Activated CD8-positive, alpha-beta memory T cell treated with anti-CD3 and anti-CD28 coated beads, Interleukin-2, amount 50 U/mL, for 24 hours (primary cell): ENCODE measurements at regions not wholly inside any gene's neighbourhood (a gene's known extent, or its start where the extent isn't known, plus 50 kb on each side); places are given as distances from the start of the nearest gene placed in this dataset.

Source experiments
- DNase-seq: peaks from one replicate; pipeline ENCODE4 v3.0.0-alpha.2; 2020; ENCODE audit errors: extremely low read depth

DNA sequence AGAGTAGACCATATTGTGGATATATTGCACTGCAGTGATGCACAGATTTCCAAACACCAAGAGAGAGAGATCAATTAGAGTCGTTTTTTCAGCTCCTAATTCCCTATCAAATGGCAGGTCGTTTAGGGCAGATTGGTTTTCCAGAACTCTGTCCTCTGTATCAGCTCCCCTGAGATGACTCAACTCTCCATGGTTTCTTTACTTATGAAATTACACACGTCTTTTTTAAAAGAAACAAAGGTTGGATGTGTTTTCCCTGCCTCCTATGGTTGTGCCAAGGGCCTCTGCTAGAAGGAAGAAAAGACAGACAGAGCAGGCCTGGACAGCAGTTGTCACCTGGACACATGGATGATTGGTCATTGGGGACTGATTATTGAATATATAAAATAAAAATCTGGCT is 478.1 kb upstream of the NBEA start:
- no peak for DNase-seq

DNA sequence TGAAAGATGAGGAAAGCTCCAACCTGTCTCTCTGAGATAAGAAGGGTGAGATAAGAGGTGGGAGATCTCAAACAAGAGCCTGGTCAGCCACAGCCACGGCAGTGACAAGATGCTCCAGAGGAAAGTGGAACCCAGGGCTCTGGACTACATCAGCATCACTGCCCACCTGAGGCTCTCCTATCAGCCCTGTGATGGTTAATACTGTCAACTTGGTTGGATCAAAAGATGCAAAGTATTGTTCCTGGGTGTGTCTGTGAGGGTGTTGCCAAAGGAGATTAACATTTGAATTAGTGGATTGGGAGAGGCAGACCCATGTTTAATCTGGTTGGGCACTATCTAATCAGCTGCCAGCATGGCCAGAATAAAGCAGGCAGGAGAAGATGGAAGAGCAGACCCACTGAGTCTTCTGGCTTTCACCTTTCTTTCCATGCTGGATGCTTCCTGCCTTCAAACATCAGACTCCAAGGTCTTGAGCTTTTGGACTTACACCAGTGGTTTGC is 476.6 kb upstream of the NBEA start:
- no peak for DNase-seq

DNA sequence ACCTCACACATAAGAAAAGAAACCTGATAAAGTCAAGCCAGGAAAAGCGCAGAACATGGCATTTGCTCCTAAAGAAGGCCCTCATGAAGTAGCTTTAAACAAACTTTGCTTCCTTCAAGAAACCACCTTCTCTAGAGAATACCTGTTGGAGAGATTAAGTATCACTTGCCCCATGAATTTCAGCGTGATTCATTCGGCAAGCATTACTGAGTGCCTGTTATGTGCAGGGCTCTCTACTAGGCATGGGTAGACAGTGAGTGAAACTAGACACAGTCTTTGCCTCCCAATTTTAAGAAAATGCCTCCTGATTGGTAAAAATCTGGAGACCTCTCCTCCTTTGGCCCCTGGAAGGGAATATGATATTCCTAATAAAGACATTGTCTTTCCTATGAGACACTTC is 475.8 kb upstream of the NBEA start:
- no peak for DNase-seq

DNA sequence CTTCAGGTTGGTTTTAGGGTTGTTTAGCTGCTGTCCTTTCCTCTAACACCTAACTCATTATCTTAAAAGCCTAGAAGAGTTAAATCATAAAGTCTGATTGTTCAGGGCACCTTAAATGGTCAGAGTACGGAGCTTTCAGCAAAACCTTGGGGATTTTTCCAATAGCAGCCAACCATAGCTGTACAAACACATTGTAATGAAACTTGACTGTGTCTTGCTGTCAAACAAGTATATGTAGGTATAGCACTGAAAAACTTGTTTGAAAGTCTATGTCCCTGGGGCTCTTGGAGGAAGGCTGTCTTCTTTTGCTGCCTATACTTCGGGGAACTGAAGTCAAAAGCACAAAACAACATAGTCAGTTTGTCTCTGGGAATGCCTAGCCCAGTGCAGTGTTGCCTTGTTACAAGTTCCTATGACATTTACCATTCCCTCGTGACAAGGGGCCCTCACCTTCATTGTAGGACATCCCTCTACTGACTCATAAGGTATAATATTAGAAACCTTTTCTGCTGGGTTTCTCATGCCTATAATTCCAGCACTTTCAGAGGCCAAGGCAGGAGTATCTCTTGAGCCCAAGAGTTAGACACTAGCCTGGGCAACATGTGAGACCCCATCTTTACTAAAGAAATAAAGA is 474.5 kb upstream of the NBEA start:
- no peak for DNase-seq

DNA sequence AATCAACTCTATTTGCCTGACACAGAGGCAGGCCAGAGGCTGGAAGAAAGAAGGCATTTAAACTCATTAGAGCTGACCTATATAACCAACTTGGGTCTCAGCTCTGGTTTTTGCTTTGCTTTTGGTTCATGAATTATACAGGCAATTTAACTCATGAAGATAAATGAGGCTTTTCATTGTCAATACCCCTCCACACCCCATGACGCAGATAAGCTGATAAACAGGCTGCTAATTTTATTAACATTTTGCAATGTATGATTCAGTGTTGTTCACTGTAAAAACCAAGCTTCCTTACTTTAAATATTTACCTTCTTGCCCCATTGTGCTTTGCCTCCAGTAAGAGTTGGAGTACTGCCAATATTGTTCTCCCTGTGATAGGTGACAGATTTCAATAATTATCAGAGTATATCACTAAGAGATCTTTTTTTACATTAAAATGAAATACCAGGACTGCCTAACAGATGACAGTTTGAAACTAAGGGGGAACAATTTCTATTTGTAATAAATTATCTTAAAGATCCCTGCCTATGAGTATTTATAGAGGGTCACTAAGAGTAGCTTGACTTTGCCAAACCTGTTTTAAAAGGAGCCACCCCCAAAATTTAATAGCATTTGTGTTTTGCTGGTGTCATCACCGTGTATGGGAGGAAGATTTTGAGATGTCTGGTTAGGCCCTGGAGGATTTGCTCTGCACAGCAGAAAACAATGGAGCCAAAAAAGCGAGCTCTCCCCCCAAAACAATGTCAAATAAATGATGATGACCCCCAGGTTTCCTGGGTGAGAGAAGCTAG is 472.7 kb upstream of the NBEA start:
- DNase-seq = no peak

DNA sequence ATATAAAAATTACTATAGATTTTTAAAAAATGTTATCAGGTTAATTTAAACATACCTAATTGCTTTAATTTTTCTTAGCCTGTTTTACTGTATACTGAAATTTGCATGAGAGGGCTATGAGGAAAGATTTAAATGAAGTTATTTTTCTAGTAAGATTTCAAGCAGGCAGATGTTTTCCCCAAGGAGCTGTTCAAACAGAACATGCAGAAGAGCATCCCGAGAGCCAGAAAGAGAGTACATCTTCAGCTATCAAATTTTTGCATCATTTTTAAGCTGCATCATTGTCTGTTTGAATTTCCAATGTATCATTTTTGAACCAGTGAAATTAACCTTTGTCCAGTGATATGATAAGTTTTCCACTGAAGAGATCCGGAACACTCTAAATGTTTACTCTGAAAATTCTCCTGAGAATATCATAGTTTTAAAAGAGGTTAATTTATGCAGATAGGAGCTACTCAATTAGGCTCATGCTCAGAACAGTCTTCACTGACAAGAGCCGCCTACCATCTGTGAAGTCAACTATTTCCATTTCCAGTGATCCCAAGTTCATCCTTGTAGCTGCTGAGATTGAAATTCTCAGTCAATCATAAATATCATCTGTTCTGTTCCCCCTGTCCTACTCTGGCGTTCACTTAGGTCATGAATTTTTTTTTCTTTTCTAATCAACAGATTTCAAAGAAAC is 467.7 kb upstream of the NBEA start:
- no peak for DNase-seq

DNA sequence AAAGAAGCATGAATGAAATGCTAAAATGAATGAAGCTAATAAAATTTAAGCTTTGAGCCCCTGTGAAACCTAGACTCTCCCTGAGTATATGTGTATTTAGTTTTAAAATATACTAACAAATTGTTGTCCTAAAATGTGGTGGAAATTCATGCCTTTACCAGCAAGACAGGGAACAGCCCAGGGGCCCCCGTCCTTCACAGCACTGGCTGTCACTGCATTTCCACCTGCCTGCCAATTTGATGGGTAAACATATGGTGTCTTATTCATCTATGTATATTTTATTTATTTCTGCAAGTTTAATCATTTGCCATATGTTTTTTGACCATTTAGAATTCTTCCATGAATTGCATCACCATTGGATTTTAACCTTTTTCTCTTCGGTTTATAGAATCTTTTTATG is 463.7 kb upstream of the NBEA start:
- DNase-seq = no peak

DNA sequence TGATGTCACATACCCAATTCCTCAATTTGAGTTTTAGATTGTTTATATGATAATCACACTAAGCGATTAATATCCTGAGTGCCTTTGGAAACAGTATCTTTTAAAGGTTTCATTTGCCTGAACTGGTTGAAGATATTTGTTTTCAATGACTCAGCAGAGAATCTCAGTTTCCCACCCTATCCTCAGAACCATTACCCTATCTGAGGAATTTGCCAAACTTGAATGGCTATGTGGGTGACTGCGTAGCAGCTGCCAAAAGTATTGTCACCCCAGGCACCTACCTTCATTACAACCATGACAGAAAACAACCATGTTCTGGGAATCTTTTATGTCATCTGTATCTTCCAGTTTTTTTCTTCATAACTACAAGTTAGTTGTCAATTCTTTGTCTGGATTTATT is 440.1 kb upstream of the NBEA start:
- DNase-seq = no peak

DNA sequence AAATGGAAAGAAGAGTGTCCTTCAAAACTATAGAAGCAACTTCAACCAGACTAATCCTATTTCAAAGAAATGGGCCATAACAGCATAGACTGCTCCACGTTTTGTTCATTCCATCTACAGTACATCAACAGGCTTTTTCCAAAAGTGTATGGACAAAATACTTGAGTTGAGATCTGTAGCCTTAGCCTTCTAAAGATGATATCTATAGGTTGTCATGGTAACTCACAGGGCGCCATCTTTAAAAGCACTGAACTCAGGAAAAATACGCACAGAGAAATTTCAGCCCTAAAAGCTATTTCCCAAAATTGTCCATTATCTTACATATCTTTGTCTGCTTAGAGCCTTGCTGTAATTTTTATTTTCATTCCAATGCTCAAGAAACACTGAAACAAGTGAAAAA is 439.4 kb upstream of the NBEA start:
- no peak for DNase-seq

DNA sequence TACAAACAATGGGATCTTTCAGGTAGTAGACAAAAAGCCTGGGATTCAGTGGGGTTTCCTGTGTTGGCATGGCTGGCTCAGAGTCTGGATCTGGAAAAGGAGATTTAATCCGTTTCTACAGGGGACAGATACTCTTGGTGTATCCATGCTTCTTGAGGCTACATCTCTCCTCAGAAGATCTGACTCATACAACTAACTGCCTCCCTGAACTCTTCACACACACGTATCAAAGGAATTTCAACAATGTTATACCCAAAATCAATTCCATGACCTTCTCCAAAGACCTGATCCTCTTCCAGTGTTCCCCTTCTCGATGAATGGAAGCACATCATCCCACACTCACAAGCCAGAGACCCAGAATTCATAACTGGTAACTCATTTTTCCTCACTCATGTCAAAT is 435.3 kb upstream of the NBEA start:
- DNase-seq = no peak

DNA sequence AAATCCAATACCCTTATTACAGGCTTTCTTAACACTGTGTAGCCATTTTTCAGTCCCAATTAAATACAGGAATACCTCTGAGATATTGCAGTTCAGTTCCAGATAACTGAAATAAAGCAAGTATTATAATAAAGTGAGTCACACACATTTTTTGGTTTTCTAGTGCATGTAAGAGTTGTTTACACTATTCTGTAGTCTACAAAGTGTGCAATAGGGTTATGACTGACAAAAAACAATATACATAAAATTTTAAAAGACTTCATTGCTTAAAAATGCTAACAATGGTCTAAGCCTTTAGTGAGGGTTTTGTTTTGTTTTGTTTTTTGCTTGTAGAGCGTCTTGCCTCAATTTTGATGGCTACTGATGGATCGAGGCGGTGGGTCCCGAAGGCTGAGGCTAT is 434.4 kb upstream of the NBEA start:
- no peak for DNase-seq

DNA sequence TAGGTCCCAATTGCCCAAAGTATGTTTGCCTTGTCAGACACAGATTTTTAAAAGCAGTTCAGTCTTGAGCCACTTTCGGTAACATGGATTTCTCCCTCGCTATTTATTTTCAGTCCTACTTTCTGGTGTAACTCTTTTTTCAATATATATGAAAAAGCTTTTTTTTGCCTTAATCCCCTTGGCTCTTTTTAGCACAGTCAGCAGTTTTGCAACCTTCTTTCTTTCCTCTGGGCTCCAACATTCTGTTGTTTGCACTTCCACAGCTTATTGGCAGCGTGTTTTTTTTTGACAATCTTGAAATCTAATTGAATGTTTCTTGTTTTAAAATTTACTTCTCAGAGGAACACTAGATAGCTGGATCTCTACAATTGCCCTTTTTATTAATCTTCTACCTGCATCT is 429.3 kb upstream of the NBEA start:
- DNase-seq = no peak

DNA sequence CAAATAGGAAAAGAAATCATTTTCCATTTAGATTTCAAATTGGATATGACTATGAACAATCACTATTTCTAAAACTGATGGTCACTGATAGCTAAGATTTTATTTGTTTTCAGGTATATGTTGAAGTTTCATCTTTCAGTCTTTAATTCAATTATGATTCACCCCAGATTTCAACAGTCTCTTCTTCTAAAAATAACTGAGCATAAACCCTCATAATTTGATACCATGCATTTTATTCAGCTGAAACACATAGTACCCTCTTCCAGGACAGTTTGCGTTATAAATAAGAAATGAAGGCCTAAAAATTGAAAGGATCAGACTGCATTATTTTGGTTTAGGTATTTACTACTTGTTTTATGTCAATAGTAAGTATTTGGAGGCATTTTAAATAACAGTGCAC is 428.5 kb upstream of the NBEA start:
- DNase-seq = no peak

DNA sequence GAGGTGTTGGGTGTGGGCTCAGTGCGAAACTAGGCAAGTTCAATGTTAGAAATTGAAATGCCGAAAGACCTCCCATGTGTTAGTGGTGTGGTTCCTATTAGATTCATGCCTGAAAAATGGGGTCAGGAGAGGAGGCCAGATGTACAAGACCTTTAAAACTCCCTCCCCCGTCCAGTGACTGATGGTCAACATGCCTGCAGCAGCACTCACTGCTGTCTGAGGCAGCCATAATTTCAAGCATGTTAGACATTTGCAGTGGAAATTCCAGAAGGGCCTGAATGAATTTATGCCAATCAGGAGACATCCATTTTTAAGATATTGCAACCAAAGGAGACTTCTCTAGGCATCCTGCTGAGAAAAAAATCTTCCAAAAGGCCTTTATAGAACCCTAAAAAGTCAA is 426.9 kb upstream of the NBEA start:
- no peak for DNase-seq

DNA sequence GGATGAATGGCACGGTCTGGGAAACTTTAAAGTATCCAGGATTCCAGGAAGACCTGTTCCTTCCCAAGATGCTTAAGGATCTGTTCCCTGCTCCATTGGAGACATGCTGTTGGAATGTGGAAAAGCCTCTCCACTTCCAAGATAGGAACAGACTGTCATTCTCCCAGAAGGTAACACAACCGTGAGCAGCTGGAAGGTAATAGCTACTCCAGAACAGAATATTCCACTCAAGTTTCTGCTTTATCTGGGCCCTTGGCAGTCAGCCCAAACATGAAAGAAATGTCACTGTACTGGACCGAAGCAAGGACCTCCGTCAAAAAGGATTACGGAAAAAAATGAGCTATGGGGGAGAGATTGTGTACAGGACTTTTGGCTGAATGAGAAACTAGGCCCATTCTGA is 420.9 kb upstream of the NBEA start:
- DNase-seq = no peak

DNA sequence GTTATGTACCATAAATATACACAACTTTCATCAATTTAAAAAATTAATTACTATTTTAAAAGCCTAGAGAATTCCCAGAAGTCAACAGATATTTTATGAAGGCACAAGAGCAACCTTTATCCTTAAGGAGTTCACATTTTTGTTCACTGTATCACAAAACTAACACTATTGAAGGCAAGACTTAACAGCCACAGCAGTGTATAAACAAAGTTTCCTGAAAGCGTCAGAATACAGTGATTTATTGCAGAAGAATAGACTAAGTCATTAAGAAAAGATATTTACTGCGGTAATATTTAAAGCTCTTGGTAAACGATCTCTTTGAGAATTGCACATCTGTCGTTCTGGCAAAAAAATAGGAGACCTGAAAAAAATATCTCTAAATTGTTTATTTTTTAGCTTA is 419.3 kb upstream of the NBEA start:
- DNase-seq = no peak

DNA sequence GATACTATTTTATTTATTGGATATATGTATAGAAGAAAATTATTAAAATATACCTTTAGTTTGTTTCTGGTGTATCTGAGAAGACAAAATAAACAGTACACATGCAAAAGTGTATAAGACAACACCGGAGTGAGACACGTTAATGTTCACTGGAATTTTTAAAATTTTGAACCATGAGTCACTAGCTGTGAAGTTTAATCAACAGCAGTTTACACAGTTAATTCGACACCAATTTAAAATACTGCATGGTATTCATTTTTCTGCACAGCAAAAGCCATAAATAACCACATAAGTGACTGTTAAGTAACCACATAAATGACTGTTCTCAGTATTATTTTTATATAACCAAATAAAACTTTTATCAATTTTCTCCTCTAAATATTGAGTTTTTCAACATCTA is 418.7 kb upstream of the NBEA start:
- DNase-seq = no peak

DNA sequence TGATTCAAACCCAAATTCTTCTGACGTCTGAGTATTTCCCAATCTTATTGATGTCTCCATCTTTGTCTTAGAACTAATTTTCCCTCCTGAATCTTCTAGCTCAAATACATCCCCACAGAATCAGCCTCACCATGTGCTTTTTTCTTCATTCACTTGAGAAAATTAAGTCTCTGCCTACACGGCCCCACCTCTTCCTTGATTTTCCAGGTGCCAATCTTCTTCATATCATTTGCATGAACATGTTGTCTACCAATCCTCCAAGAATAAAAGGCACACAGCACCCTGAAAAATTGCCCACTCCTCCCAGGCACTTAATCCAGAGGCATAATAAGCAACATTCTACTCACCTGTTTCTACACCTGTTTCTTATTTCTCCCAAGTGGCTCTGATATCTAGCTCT is 408.1 kb upstream of the NBEA start:
- DNase-seq = no peak

DNA sequence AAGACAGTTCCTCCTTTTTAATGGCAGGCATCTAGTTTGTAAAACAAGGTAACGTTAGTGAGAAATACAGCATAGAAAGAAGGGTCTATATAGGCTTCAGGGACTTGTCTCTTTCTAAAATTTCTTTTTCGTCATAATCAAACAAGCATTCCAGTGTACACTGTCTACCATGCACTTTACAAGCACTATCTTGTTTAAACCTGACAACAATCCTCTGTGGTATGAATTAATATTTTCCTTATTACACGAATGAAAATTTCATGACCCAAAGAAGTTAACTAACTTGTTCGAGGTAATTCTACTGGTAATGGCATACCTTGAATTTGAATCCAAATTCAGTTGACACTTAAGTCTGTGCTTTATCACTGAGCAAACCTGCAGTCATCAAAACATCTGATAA is 399.7 kb upstream of the NBEA start:
- no peak for DNase-seq

DNA sequence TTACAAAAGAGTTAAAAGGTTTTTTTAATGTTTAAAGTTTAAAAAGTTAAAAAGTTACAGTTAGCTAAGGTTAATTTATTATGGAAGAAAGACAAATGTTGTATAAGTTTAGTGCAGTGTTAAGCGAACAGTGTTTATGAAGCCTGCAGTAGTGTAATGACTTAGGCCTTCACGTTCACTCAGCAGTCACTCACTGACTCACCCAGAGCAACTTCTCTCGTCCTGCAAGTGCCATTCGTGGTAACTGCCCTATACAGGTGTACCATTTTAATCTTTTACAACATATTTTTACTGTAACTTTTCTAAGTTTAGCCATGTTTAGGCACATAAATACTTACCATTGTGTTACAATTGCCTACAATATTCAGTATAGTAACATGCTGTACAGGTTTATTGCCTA is 398.2 kb upstream of the NBEA start:
- no peak for DNase-seq

DNA sequence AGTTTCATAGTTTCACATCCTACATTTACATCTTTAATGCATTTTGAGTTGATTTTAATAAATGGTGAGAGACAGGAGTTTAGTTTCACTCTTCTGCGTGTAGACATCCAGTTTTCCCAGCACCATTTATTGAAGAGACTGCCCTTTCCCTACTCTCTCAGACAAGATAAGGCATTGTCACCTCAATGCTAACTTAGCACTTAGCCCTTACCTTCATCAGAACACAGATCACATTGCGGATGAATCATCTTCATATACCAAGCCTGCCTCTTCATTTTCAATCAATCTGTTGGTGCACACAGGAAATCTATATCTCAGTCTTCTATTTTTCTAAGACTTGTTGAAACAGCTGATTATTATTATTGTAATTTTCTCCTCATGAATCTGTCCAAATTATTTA is 396.6 kb upstream of the NBEA start:
- no peak for DNase-seq

DNA sequence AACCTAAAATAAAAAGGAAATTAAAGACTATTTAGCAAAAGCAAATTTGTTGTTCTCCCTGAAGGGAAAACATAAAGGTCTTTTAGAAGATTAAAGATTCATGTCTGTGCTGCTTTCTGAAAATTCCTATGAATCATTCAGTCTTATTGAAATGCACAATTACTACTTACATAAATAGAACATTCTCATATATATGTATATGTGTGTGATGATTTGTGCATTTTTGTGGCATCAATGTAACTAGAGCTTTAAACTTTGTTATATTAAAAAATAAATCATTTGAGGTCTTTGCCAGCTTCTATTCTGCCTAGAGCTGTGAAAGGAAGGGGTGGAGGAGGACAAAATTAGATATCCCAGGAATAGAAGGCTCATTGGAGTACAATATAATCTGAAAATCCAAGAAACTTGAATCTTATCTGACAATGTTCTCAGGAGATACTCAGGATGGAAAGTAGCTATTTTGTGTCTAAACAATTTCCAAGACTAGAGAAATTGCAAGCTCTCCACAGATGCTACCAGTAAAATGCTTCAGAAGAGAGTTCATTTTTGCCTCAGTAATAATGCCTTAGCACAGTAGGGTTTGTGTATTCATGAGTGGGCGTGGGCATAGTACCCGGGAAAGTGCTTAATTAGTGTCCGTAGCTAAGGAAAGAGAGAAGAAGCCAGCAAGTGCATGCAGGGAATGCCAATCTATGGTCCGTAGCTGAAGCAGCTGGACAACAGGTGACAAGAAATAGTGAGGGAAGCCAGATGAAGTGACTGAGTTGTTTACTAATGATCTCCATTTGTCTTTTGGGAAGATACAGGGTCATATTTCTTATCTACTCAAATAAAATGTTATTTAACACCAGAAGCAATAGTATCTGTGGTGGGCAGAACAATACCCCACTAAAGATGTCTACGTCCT is 395.5 kb upstream of the NBEA start:
- DNase-seq = no peak
